ENCODE measurements at regions not wholly inside any gene's neighbourhood (a gene's known extent, or its start where the extent isn't known, plus 50 kb on each side); places are given as distances from the start of the nearest gene placed in this dataset.

DNA sequence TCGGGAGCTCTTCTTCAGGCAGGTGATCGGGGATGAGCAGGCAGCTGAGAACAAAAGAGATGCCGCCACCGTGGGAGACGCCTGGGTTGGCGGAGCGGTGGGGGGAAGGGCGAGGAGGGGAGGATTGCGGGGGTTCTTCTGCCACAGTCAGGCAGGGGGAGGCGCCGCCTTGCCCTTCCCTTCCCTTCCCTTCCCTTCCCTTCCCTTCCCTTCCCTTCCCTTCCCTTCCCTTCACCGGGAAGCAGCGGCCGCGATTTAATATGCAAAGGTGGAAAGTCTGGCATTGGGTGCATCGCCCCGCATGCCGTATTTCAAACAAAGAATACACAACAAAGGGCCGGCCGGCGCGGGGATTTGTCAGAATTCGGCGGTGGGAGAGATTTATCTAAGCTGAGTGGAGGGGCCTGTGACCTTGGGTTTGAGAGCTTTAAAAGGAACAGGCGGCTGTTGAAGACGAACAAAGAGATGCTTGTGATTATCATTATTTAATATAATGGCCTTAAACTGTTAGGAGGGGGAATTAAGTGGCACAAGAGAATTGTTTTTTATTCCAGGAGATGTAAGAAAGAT lies 262.3 kb upstream of the TNRC6C start:
- TF ChIP-seq EZH2phosphoT487 (conservative IDR thresholded peaks at IDR 0.05; ENCODE audit: low read length), result no peak
- TF ChIP-seq, protein P1, sequence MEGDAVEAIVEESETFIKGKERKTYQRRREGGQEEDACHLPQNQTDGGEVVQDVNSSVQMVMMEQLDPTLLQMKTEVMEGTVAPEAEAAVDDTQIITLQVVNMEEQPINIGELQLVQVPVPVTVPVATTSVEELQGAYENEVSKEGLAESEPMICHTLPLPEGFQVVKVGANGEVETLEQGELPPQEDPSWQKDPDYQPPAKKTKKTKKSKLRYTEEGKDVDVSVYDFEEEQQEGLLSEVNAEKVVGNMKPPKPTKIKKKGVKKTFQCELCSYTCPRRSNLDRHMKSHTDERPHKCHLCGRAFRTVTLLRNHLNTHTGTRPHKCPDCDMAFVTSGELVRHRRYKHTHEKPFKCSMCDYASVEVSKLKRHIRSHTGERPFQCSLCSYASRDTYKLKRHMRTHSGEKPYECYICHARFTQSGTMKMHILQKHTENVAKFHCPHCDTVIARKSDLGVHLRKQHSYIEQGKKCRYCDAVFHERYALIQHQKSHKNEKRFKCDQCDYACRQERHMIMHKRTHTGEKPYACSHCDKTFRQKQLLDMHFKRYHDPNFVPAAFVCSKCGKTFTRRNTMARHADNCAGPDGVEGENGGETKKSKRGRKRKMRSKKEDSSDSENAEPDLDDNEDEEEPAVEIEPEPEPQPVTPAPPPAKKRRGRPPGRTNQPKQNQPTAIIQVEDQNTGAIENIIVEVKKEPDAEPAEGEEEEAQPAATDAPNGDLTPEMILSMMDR (IDR thresholded peaks at IDR 0.05; ENCODE audit: insufficient read depth, low read length, poor library complexity, severe bottlenecking), result no peak
